NCI-H460 (cell line): ENCODE measurements at regions not wholly inside any gene's neighbourhood (a gene's known extent, or its start where the extent isn't known, plus 50 kb on each side); places are given as distances from the start of the nearest gene placed in this dataset.

Source experiments
- DNase-seq: peaks from one replicate; pipeline ENCODE4 v3.0.0-alpha.2; 2016; ENCODE audit warnings: low read depth; ENCODE audit errors: extremely low read depth

- DNase-seq = no peak
Measured at GRCh38 chr9:13991395-13991794, 322.5 kb downstream of the NFIB start.

GRCh38 chr9:13990994-13991393, 322.9 kb downstream of the NFIB start:
- no peak for DNase-seq

GRCh38 chr9:13990331-13990730, 323.6 kb downstream of the NFIB start:
- no peak for DNase-seq

DNA sequence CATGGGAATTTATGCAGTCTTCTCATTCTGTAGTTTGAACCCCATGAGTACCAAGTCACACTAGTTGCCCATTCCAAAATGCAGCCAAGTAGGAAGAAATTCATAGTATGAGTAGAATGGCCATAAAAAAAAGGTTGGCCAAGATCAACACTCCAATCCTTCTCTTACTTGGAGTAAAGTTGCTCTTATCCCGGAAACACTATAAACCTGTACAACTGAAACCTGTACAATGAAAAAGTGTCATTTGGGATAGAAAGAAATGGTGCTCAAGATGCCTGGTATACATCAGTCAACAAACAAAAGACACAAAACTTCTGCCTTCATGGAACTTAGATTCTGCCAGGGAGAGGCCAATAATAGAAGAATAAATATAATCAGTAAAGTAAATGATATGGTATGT, 325.0 kb downstream of the NFIB start:
- no peak for DNase-seq

- DNase-seq = no peak
Measured at GRCh38 chr9:13983607-13984006, 330.3 kb downstream of the NFIB start.

DNA sequence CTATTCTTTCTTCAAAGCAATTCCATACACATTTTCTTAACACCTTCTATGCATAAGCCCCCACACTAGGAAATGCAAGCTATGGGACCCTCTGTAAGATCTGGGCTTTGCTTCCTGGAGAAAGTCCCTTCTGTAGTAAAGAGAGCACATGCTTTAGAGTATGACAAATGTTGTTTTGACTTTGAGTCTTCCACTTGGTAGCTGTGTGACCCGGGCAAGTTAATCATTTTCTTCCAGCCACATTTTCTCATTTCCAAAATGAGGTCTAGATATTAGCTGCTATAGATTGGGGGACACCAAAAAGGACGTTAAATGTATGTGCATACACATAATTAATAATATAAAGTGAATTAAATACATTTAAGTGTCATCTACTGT, 334.0 kb downstream of the NFIB start:
- no peak for DNase-seq

DNA sequence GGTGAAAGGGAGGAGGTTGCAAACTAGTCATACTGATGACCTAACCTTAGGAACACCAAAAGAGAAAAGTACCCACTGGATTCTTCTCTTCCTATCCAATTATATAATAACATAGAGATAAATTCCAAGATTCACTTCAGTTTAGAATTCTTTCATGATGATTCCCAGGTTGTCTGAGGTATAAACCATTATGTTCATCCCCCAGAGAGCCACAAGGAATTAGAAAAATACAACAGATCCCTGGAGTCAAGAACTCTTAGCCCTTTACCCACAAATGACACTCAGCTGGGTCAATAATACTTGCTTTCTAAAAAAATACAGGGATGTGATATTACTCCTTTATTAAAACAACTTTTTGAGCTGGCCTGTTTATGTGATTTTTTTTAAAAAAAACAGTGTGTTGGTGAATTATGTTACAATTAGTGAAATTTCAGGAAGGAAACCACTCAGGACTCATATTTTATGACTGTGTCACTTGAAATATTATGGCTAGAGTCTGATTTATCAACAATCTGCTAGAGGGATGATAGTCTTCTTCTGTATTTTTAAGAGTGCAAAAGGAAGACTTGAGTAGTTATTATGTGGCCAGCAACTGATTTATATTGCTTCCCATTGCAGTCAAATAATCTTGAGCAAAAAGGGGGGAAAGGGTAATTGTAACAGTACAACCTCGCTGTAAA, 338.2 kb downstream of the NFIB start:
- DNase-seq = no peak

DNA sequence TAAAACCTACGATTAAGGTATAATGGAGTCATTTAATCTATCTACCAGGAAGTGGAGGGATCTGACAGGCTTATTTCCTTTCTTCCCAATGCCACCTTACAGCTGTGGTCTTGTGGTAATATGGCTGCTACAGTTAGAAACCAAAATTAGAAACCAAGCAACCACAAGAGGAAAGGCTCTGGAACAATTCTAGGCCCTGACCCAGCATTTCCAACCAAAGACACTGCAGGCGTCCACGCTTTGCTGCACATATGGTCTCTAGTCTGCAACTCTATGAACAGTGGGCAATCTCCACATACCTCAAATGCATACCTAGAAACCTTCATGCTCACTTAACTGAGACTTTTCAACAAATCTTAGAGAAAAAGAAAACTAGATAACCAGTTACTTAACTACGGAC, 339.1 kb downstream of the NFIB start:
- DNase-seq = no peak

- DNase-seq = no peak
Measured at GRCh38 chr9:13971966-13972655, 341.8 kb downstream of the NFIB start.

GRCh38 chr9:13971415-13971814, 342.5 kb downstream of the NFIB start:
- no peak for DNase-seq

DNA sequence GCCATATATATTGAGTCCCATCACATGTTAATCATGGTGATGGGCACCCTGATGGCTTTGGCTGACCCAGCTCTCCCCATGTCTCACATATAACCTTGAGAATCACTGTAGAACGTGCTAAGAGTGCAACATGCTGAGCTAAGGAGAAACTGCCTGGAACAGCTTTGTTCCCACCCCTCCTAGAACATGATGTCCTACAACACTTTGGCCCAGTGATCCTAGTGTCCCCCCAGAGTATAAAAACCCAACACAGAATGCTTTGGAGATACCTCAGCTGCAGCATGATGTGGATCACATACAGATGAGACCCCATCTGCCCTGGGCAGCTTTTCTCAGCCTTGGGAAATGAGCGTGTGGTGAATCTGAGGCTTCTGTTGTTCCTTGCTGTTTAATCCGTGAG, 343.5 kb downstream of the NFIB start:
- no peak for DNase-seq

- peak; percentile 9 for DNase-seq
Measured at GRCh38 chr9:13970018-13970417, 343.9 kb downstream of the NFIB start.

- DNase-seq = no peak
Measured at GRCh38 chr9:13967438-13967837, 346.5 kb downstream of the NFIB start.

GRCh38 chr9:13967011-13967410, 346.9 kb downstream of the NFIB start:
- DNase-seq = no peak

GRCh38 chr9:13963005-13963653, 350.8 kb downstream of the NFIB start:
- no peak for DNase-seq

DNA sequence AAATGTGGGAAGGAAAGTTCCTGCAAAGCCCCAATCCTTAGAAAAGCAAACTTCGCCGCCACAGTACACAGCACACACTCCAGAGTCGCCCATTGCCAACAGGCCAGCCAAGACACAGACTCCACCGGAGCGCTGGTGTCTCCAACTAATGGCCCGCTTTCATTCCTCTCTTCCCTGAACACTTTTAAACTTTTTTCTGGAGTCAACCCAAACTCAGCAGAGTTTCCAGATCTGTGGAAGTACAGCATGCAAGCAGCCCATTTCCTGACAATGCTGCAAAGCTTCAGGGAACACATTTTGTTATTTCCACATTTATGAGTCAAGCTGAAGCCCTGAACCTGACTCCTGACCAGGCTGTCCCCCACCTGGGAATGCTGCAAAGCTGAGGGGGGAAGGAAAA, 351.9 kb downstream of the NFIB start:
- no peak for DNase-seq

- DNase-seq = no peak
Measured at GRCh38 chr9:13960011-13960765, 353.8 kb downstream of the NFIB start.

- no peak for DNase-seq
Measured at GRCh38 chr9:13958672-13959071, 355.3 kb downstream of the NFIB start.

GRCh38 chr9:13957089-13957488, 356.9 kb downstream of the NFIB start:
- no peak for DNase-seq

DNA sequence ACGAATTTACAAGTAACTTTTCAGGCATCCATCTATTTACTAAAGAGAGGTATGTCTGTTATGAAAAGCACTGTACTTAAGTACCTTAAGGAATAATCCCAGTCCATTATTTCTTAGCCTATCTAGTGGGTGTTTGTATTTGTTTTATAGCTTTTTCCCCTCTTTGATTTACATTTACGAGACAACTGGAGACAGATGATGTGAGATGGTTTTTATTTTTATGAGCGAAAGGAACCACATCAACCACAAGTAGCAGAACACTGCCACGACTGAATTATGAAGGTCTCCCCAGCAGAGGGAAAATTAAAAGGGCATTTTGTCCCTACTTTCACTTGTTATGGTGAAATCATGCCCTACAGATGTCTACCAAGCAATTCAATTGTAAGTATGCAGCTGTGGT, 357.8 kb downstream of the NFIB start:
- no peak for DNase-seq

- no peak for DNase-seq
Measured at GRCh38 chr9:13952906-13953305, 361.0 kb downstream of the NFIB start.
